ENCODE measurements at regions not wholly inside any gene's neighbourhood (a gene's known extent, or its start where the extent isn't known, plus 50 kb on each side); places are given as distances from the start of the nearest gene placed in this dataset.

DNA sequence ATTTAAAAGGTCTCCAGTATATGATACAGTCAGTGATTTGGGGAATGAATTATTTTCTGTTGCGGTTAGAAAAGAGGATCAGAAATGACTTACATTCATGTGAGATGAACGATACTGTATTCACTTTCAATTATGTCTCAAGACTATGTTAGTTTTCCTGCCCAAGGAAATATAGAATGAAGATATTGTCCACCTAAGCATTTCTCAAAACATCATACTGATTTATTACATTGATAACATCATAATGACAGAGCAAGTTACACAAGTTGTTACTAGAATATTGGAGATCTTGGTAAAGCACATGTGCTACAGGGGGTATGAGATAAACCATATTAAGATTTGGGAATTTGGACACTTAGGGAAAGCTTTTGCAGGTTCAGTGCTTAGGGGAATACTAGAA lies 67.8 kb upstream of the OR9G4 start:
- Histone ChIP-seq H4K20me1 (ENCODE audit: insufficient read depth) (no peaks in the 10 kb centered on the region), H3K9ac (no peak overlapping the region), H3K79me2 (ENCODE audit: insufficient read depth) (no peaks in the 10 kb centered on the region), H3K27me3 (ENCODE audit: insufficient read depth) (no peaks in the 10 kb centered on the region), H3K4me3 (ENCODE audit: low read depth in 2 of 2, low read length in 1 of 2) (no peak overlapping the region), H3K9me2 (no peaks in the 10 kb centered on the region), H3K27ac (ENCODE audit: low read depth in 2 of 2, low read length in 1 of 2) (no peak overlapping the region), H3K9me3 (no peaks in the 10 kb centered on the region), H2AFZ (ENCODE audit: low read depth) (no peak overlapping the region), H3K36me3 (replicated peaks in 1 of 2; ENCODE audit: control insufficient read depth in 1 of 2, insufficient read depth in 2 of 2, low read length in 1 of 2) (no peaks in the 10 kb centered on the region), H3K4me1 (ENCODE audit: control insufficient read depth in 1 of 2, insufficient read depth in 2 of 2, low read depth in 1 of 2, low read length in 1 of 2) (no peaks in the 10 kb centered on the region), H3F3A (replicated peaks; ENCODE audit: insufficient read depth) (no peaks in the 10 kb centered on the region), H3K4me2 (no peak overlapping the region)
- no peak for DNase-seq
- WGBS (ENCODE audit: low lambda C conversion rate) = 41% methylated on average over 2 of the region's 2 CpGs
- TF ChIP-seq NRF1 (IDR thresholded peaks at IDR 0.05; ENCODE audit: low read depth, low read length) (no peak), POLR2AphosphoS5 (IDR thresholded peaks at IDR 0.05; ENCODE audit: low read depth, low read length) (no peak), SIN3A (IDR thresholded peaks at IDR 0.05; ENCODE audit: borderline replicate concordance, low read depth, low read length) (no peak), TAF1 (IDR thresholded peaks at IDR 0.05; ENCODE audit: borderline replicate concordance, low read depth, low read length) (no peak), GABPA (IDR thresholded peaks at IDR 0.05; ENCODE audit: low read depth) (no peak), RFX5 (IDR thresholded peaks at IDR 0.05; ENCODE audit: low read length) (no peak), CHD2 (IDR thresholded peaks at IDR 0.05; ENCODE audit: low read length, partially characterized antibody) (no peak)
- TF ChIP-seq, protein P1, sequence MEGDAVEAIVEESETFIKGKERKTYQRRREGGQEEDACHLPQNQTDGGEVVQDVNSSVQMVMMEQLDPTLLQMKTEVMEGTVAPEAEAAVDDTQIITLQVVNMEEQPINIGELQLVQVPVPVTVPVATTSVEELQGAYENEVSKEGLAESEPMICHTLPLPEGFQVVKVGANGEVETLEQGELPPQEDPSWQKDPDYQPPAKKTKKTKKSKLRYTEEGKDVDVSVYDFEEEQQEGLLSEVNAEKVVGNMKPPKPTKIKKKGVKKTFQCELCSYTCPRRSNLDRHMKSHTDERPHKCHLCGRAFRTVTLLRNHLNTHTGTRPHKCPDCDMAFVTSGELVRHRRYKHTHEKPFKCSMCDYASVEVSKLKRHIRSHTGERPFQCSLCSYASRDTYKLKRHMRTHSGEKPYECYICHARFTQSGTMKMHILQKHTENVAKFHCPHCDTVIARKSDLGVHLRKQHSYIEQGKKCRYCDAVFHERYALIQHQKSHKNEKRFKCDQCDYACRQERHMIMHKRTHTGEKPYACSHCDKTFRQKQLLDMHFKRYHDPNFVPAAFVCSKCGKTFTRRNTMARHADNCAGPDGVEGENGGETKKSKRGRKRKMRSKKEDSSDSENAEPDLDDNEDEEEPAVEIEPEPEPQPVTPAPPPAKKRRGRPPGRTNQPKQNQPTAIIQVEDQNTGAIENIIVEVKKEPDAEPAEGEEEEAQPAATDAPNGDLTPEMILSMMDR (IDR thresholded peaks at IDR 0.05) = no peak
- POLR2A ChIA-PET = no interaction called here
- CTCF ChIA-PET = no interaction called here

DNA sequence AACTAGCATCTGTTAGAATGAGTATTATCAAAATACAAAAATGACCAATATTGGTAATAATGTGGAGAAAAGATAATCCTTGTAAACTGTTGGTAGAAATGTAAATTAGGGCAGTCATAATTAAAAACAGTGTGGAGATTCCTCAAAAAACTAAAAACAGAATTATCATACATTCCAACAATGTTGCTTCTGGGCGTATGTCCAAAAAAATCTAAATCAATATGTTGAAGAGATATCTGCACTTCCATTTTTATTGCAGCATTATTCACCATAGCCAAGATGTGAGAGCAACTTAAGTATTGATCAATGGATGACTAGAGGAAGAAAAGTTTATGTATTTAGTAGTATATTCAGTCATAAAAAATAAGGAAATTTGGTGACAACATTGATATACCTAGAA lies 59.8 kb upstream of the OR9G4 start:
- 33% methylated on average over 1 of the region's 1 CpG for WGBS (ENCODE audit: low lambda C conversion rate)
- CTCF ChIA-PET = no interaction called here
- TF ChIP-seq RXRA (IDR thresholded peaks at IDR 0.05; ENCODE audit: borderline replicate concordance, low read depth) (no peak), POLR2AphosphoS5 (IDR thresholded peaks at IDR 0.05; ENCODE audit: low read depth, low read length) (no peak), GATA2 (CRISPR knock-in tag; IDR thresholded peaks at IDR 0.05) (no peak), FOSL2 (IDR thresholded peaks at IDR 0.05; ENCODE audit: borderline replicate concordance, low read depth) (no peak), FOXJ3 (CRISPR knock-in tag; IDR thresholded peaks at IDR 0.05) (no peak), RCOR1 (IDR thresholded peaks at IDR 0.05; ENCODE audit: low read length) (no peak), RFX5 (IDR thresholded peaks at IDR 0.05; ENCODE audit: low read length) (no peak), TCF12 (IDR thresholded peaks at IDR 0.05) (no peak), SMC3 (IDR thresholded peaks at IDR 0.05; ENCODE audit: low read depth, low read length) (no peak), GABPA (IDR thresholded peaks at IDR 0.05; ENCODE audit: low read depth) (no peak), ELF1 (IDR thresholded peaks at IDR 0.05) (no peak), CHD2 (IDR thresholded peaks at IDR 0.05; ENCODE audit: low read length, partially characterized antibody) (no peak), MXI1 (IDR thresholded peaks at IDR 0.05; ENCODE audit: low read depth, low read length) (no peak), NFIC (IDR thresholded peaks at IDR 0.05; ENCODE audit: borderline replicate concordance) (no peak), YY1 (IDR thresholded peaks at IDR 0.05; ENCODE audit: low read depth) (no peak)
- TF ChIP-seq, protein P2, sequence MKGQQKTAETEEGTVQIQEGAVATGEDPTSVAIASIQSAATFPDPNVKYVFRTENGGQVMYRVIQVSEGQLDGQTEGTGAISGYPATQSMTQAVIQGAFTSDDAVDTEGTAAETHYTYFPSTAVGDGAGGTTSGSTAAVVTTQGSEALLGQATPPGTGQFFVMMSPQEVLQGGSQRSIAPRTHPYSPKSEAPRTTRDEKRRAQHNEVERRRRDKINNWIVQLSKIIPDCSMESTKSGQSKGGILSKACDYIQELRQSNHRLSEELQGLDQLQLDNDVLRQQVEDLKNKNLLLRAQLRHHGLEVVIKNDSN (IDR thresholded peaks at IDR 0.05; ENCODE audit: borderline replicate concordance, low read depth) = no peak
- TF ChIP-seq, protein P3, sequence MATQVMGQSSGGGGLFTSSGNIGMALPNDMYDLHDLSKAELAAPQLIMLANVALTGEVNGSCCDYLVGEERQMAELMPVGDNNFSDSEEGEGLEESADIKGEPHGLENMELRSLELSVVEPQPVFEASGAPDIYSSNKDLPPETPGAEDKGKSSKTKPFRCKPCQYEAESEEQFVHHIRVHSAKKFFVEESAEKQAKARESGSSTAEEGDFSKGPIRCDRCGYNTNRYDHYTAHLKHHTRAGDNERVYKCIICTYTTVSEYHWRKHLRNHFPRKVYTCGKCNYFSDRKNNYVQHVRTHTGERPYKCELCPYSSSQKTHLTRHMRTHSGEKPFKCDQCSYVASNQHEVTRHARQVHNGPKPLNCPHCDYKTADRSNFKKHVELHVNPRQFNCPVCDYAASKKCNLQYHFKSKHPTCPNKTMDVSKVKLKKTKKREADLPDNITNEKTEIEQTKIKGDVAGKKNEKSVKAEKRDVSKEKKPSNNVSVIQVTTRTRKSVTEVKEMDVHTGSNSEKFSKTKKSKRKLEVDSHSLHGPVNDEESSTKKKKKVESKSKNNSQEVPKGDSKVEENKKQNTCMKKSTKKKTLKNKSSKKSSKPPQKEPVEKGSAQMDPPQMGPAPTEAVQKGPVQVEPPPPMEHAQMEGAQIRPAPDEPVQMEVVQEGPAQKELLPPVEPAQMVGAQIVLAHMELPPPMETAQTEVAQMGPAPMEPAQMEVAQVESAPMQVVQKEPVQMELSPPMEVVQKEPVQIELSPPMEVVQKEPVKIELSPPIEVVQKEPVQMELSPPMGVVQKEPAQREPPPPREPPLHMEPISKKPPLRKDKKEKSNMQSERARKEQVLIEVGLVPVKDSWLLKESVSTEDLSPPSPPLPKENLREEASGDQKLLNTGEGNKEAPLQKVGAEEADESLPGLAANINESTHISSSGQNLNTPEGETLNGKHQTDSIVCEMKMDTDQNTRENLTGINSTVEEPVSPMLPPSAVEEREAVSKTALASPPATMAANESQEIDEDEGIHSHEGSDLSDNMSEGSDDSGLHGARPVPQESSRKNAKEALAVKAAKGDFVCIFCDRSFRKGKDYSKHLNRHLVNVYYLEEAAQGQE (IDR thresholded peaks at IDR 0.05; ENCODE audit: low read depth, low read length) = no peak
- TF ChIP-seq, protein P4, sequence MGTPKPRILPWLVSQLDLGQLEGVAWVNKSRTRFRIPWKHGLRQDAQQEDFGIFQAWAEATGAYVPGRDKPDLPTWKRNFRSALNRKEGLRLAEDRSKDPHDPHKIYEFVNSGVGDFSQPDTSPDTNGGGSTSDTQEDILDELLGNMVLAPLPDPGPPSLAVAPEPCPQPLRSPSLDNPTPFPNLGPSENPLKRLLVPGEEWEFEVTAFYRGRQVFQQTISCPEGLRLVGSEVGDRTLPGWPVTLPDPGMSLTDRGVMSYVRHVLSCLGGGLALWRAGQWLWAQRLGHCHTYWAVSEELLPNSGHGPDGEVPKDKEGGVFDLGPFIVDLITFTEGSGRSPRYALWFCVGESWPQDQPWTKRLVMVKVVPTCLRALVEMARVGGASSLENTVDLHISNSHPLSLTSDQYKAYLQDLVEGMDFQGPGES (IDR thresholded peaks at IDR 0.05; ENCODE audit: low read depth, low read length) = no peak

More for the DNA sequence above, 59.8 kb upstream of the OR9G4 start:
- Histone ChIP-seq H3K4me3 (ENCODE audit: low read depth in 2 of 2, low read length in 1 of 2) (no peak overlapping the region), H3K79me2 (ENCODE audit: insufficient read depth) (no peaks in the 10 kb centered on the region), H3K27ac (ENCODE audit: low read depth in 2 of 2, low read length in 1 of 2) (no peak overlapping the region), H3K9me3 (no peaks in the 10 kb centered on the region), H3K27me3 (ENCODE audit: insufficient read depth) (no peaks in the 10 kb centered on the region), H3K4me1 (ENCODE audit: control insufficient read depth in 1 of 2, insufficient read depth in 2 of 2, low read depth in 1 of 2, low read length in 1 of 2) (no peaks in the 10 kb centered on the region), H3F3A (replicated peaks; ENCODE audit: insufficient read depth) (no peaks in the 10 kb centered on the region), H3K36me3 (replicated peaks in 1 of 2; ENCODE audit: control insufficient read depth in 1 of 2, insufficient read depth in 2 of 2, low read length in 1 of 2) (no peaks in the 10 kb centered on the region), H3K9ac (no peak overlapping the region), H3K4me2 (no peak overlapping the region), H3K9me2 (no peaks in the 10 kb centered on the region), H2AFZ (ENCODE audit: low read depth) (0 out of 2 replicates have a peak overlapping the region, but pooled peaks have one; percentile 29), H4K20me1 (ENCODE audit: insufficient read depth) (no peaks in the 10 kb centered on the region)
- POLR2A ChIA-PET = no interaction called here
- DNase-seq = no peak
